Lower leg skin (tissue), 4 donors: ENCODE measurements at regions not wholly inside any gene's neighbourhood (a gene's known extent, or its start where the extent isn't known, plus 50 kb on each side); places are given as distances from the start of the nearest gene placed in this dataset.

Experiments
- DNase-seq, 2 donors: peaks; one replicate each; pipeline ENCODE4 v3.0.0-alpha.2; 2019; ENCODE audit warnings: low spot score in 2 of 2
- H3K4me3 ChIP-seq: fragments of 200-600 bp; sonication (generic); 2 replicates; pipeline ENCODE4 v1.5.1; 2017; ENCODE audit warnings: mild to moderate bottlenecking, low read depth; ENCODE audit not compliant: poor library complexity, severe bottlenecking
- CTCF ChIP-seq, 3 donors: fragments of 450-650 bp; IDR thresholded peaks; one replicate each; pipeline ENCODE4 v1.5.1; 2016; ENCODE audit warnings: antibody characterized with exemption in 3 of 3, mild to moderate bottlenecking in 3 of 3, moderate library complexity in 2 of 3
- POLR2A ChIP-seq, 2 donors: fragments of 450-650 bp; IDR thresholded peaks; one replicate each; pipeline ENCODE4 v1.6.1; 2016 to 2017; ENCODE audit warnings: antibody characterized with exemption in 2 of 2, mild to moderate bottlenecking in 1 of 2, moderate library complexity in 1 of 2
- WGBS, 2 donors: methylation state at CpG; one replicate each; pipeline ENCODE4 v1.1.5; 2018; 5-methylcytosine and 5-hydroxymethylcytosine counted together
- intact Hi-C: fragments of 100-400 bp; cut with DNase I; formaldehyde crosslinking; loops from one replicate; pipeline ENCODE4 v1.15.0; 2023; ENCODE audit warnings: low total_unique reads

- H3K4me3 ChIP-seq, result no peak overlapping the region
- DNase-seq, result peak in 1 of 2 donors; percentile 77
- TF ChIP-seq POLR2A (IDR thresholded peaks at IDR 0.05) (no peak), CTCF (IDR thresholded peaks at IDR 0.05) (no peak)
- WGBS, 2 donors, result 45 to 47% methylated on average over 8 of the region's 8 CpGs
- intact Hi-C loops, result no loop called here
Measured at GRCh38 chr10:78566284-78567111, 502.3 kb upstream of the ZMIZ1 start.

GRCh38 chr10:78567680-78568455 lies 500.9 kb upstream of the ZMIZ1 start:
- 68 to 69% methylated on average over 10 of the region's 10 CpGs for WGBS, 2 donors
- intact Hi-C loops, result no loop called here

GRCh38 chr10:78568620-78569019 lies 500.1 kb upstream of the ZMIZ1 start:
- TF ChIP-seq CTCF (IDR thresholded peaks at IDR 0.05), result no peak
- no peak for TF ChIP-seq POLR2A (IDR thresholded peaks at IDR 0.05)
- intact Hi-C loops, result no loop called here
- H3K4me3 ChIP-seq, result no peak overlapping the region
- WGBS, 2 donors, result 91 to 96% methylated on average over 2 of the region's 2 CpGs
- peak in 1 of 2 donors; percentile 10 for DNase-seq

More at GRCh38 chr10:78567680-78568455, 500.9 kb upstream of the ZMIZ1 start:
- no peak for TF ChIP-seq POLR2A (IDR thresholded peaks at IDR 0.05)
- no peak for TF ChIP-seq CTCF (IDR thresholded peaks at IDR 0.05)
- H3K4me3 ChIP-seq, result no peak overlapping the region
- DNase-seq, result peak in 1 of 2 donors; percentile 53

GRCh38 chr10:78570633-78571235 lies 498.0 kb upstream of the ZMIZ1 start:
- WGBS, 2 donors, result 75 to 83% methylated on average over 7 of the region's 7 CpGs
- intact Hi-C loops, result no loop called here

GRCh38 chr10:78571286-78571685 lies 497.5 kb upstream of the ZMIZ1 start:
- no peak overlapping the region for H3K4me3 ChIP-seq
- intact Hi-C loops, result no loop called here
- peak in 1 of 2 donors; percentile 68 for DNase-seq
- 92 to 96% methylated on average over 7 of the region's 7 CpGs for WGBS, 2 donors
- TF ChIP-seq POLR2A (IDR thresholded peaks at IDR 0.05) (no peak), CTCF (IDR thresholded peaks at IDR 0.05) (no peak)

More at GRCh38 chr10:78570633-78571235, 498.0 kb upstream of the ZMIZ1 start:
- TF ChIP-seq POLR2A (IDR thresholded peaks at IDR 0.05) (no peak), CTCF (IDR thresholded peaks at IDR 0.05) (no peak)
- peak in 1 of 2 donors; percentile 69 for DNase-seq
- no peak overlapping the region for H3K4me3 ChIP-seq
